ENCODE measurements at regions not wholly inside any gene's neighbourhood (a gene's known extent, or its start where the extent isn't known, plus 50 kb on each side); places are given as distances from the start of the nearest gene placed in this dataset.

GRCh38 chr17:77371888-77372443 lies 231.2 kb downstream of the SEC14L1 start:
- TF ChIP-seq EP300 (IDR thresholded peaks at IDR 0.05; ENCODE audit: low read depth) = no peak
- DNase-seq = no peak
- Histone ChIP-seq H3K9me3 (no peaks in the 10 kb centered on the region), H3K4me1 (peaks cover 38 to 58% (median 50%) of the 10 kb centered on the region in 4 donors), H3K27me3 (no peaks in the 10 kb centered on the region), H3K4me3 (peak overlapping the region in 2 of 4 donors; percentile 68 to 73), H3K36me3 (no peaks in the 10 kb centered on the region), H3K27ac (peak overlapping the region; percentile 91 to 96 (median 94))
- in situ Hi-C loops (cut with MboI; ENCODE audit: low pct_ligation_motif_present in 1 of 4, low pct_unique_long_range_greater_than_20kb in 1 of 4, low sequenced_read_pairs in 3 of 4) (no loop called here), intact Hi-C loops (cut with DNase I; ENCODE audit: low total_unique reads) (loop anchor here (5.0 kb wide), 1 partner anchor 105 kb away; no protein-coding TSS in a partner anchor)
- WGBS, 2 donors (ENCODE audit: low coverage in 1 of 2) = 61% methylated on average over 16 of the region's 16 CpGs; no CpG with 5 or more reads in 1 of the 2 donors

GRCh38 chr17:77372444-77373298 lies 231.9 kb downstream of the SEC14L1 start:
- Histone ChIP-seq H3K27me3 (no peaks in the 10 kb centered on the region), H3K27ac (peak overlapping the region; percentile 91 to 96 (median 94)), H3K4me1 (peaks cover 37 to 60% (median 53%) of the 10 kb centered on the region in 4 donors), H3K9me3 (no peaks in the 10 kb centered on the region), H3K4me3 (peak overlapping the region; percentile 63 to 73 (median 69)), H3K36me3 (no peaks in the 10 kb centered on the region)
- peak; percentile 81 for DNase-seq
- in situ Hi-C loops (cut with MboI; ENCODE audit: low pct_ligation_motif_present in 1 of 4, low pct_unique_long_range_greater_than_20kb in 1 of 4, low sequenced_read_pairs in 3 of 4) = no loop called here
- 2% methylated on average over 38 of the region's 64 CpGs; no CpG with 5 or more reads in 1 of the 2 donors for WGBS, 2 donors (ENCODE audit: low coverage in 1 of 2)
- TF ChIP-seq CTCF (IDR thresholded peaks at IDR 0.05) (no peak), POLR2A (IDR thresholded peaks at IDR 0.05) (peak; percentile 17), POLR2AphosphoS5 (IDR thresholded peaks at IDR 0.05) (peak; percentile 6 to 38 (median 12))
- intact Hi-C loops (cut with DNase I; ENCODE audit: low total_unique reads) = loop anchor here (1.0 to 5.0 kb wide), 2 partner anchors 17 to 105 kb away; no protein-coding TSS in a partner anchor

GRCh38 chr17:77373299-77374169 lies 232.8 kb downstream of the SEC14L1 start:
- WGBS, 2 donors (ENCODE audit: low coverage in 1 of 2) = 17% methylated on average over 31 of the region's 90 CpGs; no CpG with 5 or more reads in 1 of the 2 donors
- peak; percentile 37 for DNase-seq
- no peak for TF ChIP-seq EP300 (IDR thresholded peaks at IDR 0.05; ENCODE audit: low read depth)
- TF ChIP-seq POLR2AphosphoS5 (IDR thresholded peaks at IDR 0.05) = peak in 1 of 3 donors; percentile 1
- TF ChIP-seq CTCF (IDR thresholded peaks at IDR 0.05) = no peak
- TF ChIP-seq POLR2A (IDR thresholded peaks at IDR 0.05) = no peak
- Histone ChIP-seq H3K4me3 (peak overlapping the region; percentile 63 to 73 (median 69)), H3K9me3 (no peaks in the 10 kb centered on the region), H3K27me3 (no peaks in the 10 kb centered on the region), H3K27ac (peak overlapping the region; percentile 91 to 96 (median 94)), H3K36me3 (no peaks in the 10 kb centered on the region), H3K4me1 (peaks cover 41 to 67% (median 58%) of the 10 kb centered on the region in 4 donors)
- in situ Hi-C loops (cut with MboI; ENCODE audit: low pct_ligation_motif_present in 1 of 4, low pct_unique_long_range_greater_than_20kb in 1 of 4, low sequenced_read_pairs in 3 of 4) = no loop called here
- intact Hi-C loops (cut with DNase I; ENCODE audit: low total_unique reads) = loop anchor here (1.0 to 5.0 kb wide), 2 partner anchors 18 to 104 kb away; no protein-coding TSS in a partner anchor

GRCh38 chr17:77374170-77374936 lies 233.6 kb downstream of the SEC14L1 start:
- peak; percentile 78 for DNase-seq
- Histone ChIP-seq H3K36me3 (no peaks in the 10 kb centered on the region), H3K27me3 (no peaks in the 10 kb centered on the region), H3K4me3 (peak overlapping the region; percentile 63 to 73 (median 69)), H3K9me3 (no peaks in the 10 kb centered on the region), H3K4me1 (peaks cover 49 to 75% (median 65%) of the 10 kb centered on the region in 4 donors), H3K27ac (peak overlapping the region; percentile 91 to 96 (median 94))
- intact Hi-C loops (cut with DNase I; ENCODE audit: low total_unique reads) = loop anchor here (5.0 kb wide), 1 partner anchor 103 kb away; no protein-coding TSS in a partner anchor
- 21% methylated on average over 28 of the region's 34 CpGs; no CpG with 5 or more reads in 1 of the 2 donors for WGBS, 2 donors (ENCODE audit: low coverage in 1 of 2)
- in situ Hi-C loops (cut with MboI; ENCODE audit: low pct_ligation_motif_present in 1 of 4, low pct_unique_long_range_greater_than_20kb in 1 of 4, low sequenced_read_pairs in 3 of 4) = no loop called here
- TF ChIP-seq CTCF (IDR thresholded peaks at IDR 0.05) (peak in 2 of 5 experiments; percentile 19 to 34), POLR2A (IDR thresholded peaks at IDR 0.05) (peak; percentile 80), POLR2AphosphoS5 (IDR thresholded peaks at IDR 0.05) (peak; percentile 48 to 92 (median 85)), EP300 (IDR thresholded peaks at IDR 0.05; ENCODE audit: low read depth) (no peak)

All from transverse colon (tissue), 4 donors.